Mesendoderm (in vitro differentiated cells): ENCODE measurements at regions not wholly inside any gene's neighbourhood (a gene's known extent, or its start where the extent isn't known, plus 50 kb on each side); places are given as distances from the start of the nearest gene placed in this dataset.

ENCODE experiments used
- DNase-seq: peaks from one replicate; pipeline ENCODE4 v3.0.0; 2013
- H2AK5ac ChIP-seq: 2 replicates; pipeline ENCODE4 v1.6.1; 2013; ENCODE audit warnings: low read length, inconsistent platforms
- H2BK120ac ChIP-seq: 2 replicates; pipeline ENCODE4 v1.6.1; 2013; ENCODE audit warnings: low read depth, mild to moderate bottlenecking, low read length, moderate library complexity, mixed read lengths
- H2BK15ac ChIP-seq: replicated peaks from 2 replicates; pipeline ENCODE4 v1.6.1; 2013; ENCODE audit warnings: low read depth, mild to moderate bottlenecking, moderate library complexity
- H2BK5ac ChIP-seq: 2 replicates; pipeline ENCODE4 v1.6.1; 2013; ENCODE audit warnings: low read length, inconsistent platforms
- H3K18ac ChIP-seq: 2 replicates; pipeline ENCODE4 v1.6.1; 2013; ENCODE audit warnings: mild to moderate bottlenecking, low read length, mixed read lengths
- H3K23ac ChIP-seq: one replicate; pipeline ENCODE4 v1.6.1; 2013; ENCODE audit warnings: low read length
- H3K27ac ChIP-seq: 2 replicates; pipeline ENCODE4 v1.5.1; 2013; ENCODE audit warnings: low read depth, mild to moderate bottlenecking, inconsistent platforms, low read length, moderate library complexity
- H3K27me3 ChIP-seq: 2 replicates; pipeline ENCODE4 v1.6.1; 2013; ENCODE audit warnings: low read length, control low read depth, mild to moderate bottlenecking, inconsistent platforms; ENCODE audit not compliant: insufficient read depth, poor library complexity
- H3K36me3 ChIP-seq: 2 replicates; pipeline ENCODE4 v1.6.1; 2013; ENCODE audit warnings: low read length, inconsistent platforms; ENCODE audit not compliant: control insufficient read depth, insufficient read depth
- H3K4ac ChIP-seq: one replicate; pipeline ENCODE4 v1.6.1; 2013; ENCODE audit warnings: low read depth, mild to moderate bottlenecking, low read length, moderate library complexity
- H3K4me1 ChIP-seq: 2 replicates; pipeline ENCODE4 v1.6.1; 2013; ENCODE audit warnings: low read depth, low read length, inconsistent platforms; ENCODE audit not compliant: control insufficient read depth
- H3K4me2 ChIP-seq: 2 replicates; pipeline ENCODE4 v1.6.1; 2013; ENCODE audit warnings: low read length
- H3K4me3 ChIP-seq: 2 replicates; pipeline ENCODE4 v1.5.1; 2013; ENCODE audit warnings: mild to moderate bottlenecking, low read length
- H3K56ac ChIP-seq: one replicate; pipeline ENCODE4 v1.6.1; 2013; ENCODE audit warnings: low read length
- H3K79me1 ChIP-seq: 2 replicates; pipeline ENCODE4 v1.6.1; 2013; ENCODE audit warnings: low read length, inconsistent platforms
- H3K79me2 ChIP-seq: 2 replicates; pipeline ENCODE4 v1.6.1; 2013; ENCODE audit warnings: mild to moderate bottlenecking, low read length; ENCODE audit not compliant: control insufficient read depth, insufficient read depth
- H3K9ac ChIP-seq: 2 replicates; pipeline ENCODE4 v1.6.1; 2013; ENCODE audit warnings: low read length, inconsistent platforms
- H4K5ac ChIP-seq: one replicate; pipeline ENCODE4 v1.6.1; 2013; ENCODE audit warnings: low read length
- H4K8ac ChIP-seq: one replicate; pipeline ENCODE4 v1.6.1; 2013; ENCODE audit warnings: low read depth, mild to moderate bottlenecking, control low read depth, low read length, moderate library complexity
- WGBS: extraction: QIAGEN DNeasy Blood & Tissue Kit; methylation state at CpG from one replicate; pipeline ENCODE4 v1.1.7; 2013; ENCODE audit warnings: low lambda C conversion rate, missing lambda C conversion rate; ENCODE audit not compliant: insufficient coverage; ENCODE audit errors: extremely low coverage; 5-methylcytosine and 5-hydroxymethylcytosine counted together

DNA sequence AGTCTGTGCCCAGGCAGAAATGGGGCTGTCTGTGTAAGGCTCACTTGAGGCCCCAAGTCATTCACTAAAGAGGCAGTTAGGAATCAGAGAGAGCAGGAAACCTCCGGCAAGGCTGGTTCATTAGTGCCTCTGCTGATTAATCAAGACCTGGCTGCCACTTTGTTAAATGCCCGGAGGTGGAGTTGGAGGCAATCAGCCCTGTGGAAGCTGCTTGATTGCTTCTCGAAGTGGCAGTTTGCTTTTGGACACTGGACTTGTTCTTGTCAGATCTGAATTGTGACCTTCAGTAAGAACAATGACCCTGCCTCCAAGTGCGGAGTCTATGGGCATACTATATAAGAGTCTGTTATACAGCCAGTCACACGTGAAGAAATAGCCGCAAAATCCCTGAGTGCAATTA lies 183.9 kb upstream of the LINC00305 start:
- Histone ChIP-seq H2BK15ac (no peak overlapping the region), H2BK120ac (no peak overlapping the region), H3K27me3 (no peaks in the 10 kb centered on the region), H2BK5ac (no peak overlapping the region), H4K8ac (no peak overlapping the region), H3K79me1 (no peaks in the 10 kb centered on the region), H2AK5ac (no peak overlapping the region), H3K4me1 (no peaks in the 10 kb centered on the region), H3K79me2 (no peaks in the 10 kb centered on the region), H4K5ac (no peak overlapping the region), H3K4me3 (no peak overlapping the region), H3K4ac (no peak overlapping the region), H3K18ac (no peak overlapping the region), H3K23ac (no peak overlapping the region), H3K4me2 (no peak overlapping the region), H3K9ac (no peak overlapping the region), H3K27ac (no peak overlapping the region), H3K56ac (no peak overlapping the region), H3K36me3 (no peaks in the 10 kb centered on the region)
- DNase-seq: no peak
- WGBS: no CpG with 5 or more reads among the region's 6 CpGs

DNA sequence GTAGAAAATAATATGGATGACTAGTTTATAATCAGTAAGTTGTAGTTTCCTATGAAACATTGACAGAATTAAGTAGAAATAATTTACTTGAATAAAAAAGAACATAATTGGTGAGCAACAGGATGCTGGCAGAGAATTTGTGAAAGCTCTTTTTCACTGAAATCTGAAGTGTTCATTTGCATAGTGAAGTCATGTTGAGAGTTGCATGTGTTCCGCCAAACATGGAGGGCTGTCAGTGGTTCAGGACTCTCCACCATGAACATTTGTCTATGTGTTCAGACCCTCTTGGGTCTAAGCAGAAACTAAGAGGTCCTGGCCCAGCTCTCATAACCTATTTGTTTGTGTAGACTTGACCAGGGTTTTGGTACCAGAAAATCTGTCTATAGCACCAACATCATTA lies 182.5 kb upstream of the LINC00305 start:
- H3K56ac ChIP-seq: no peak overlapping the region
- WGBS: no CpG with 5 or more reads among the region's 1 CpG
- no peak overlapping the region for H4K8ac ChIP-seq
- H3K23ac ChIP-seq: no peak overlapping the region
- no peak overlapping the region for H3K9ac ChIP-seq
- no peak overlapping the region for H3K4me3 ChIP-seq
- no peak overlapping the region for H3K18ac ChIP-seq
- no peak for DNase-seq
- H3K4ac ChIP-seq: no peak overlapping the region
- no peaks in the 10 kb centered on the region for H3K4me1 ChIP-seq
- H3K4me2 ChIP-seq: no peak overlapping the region
- H2BK120ac ChIP-seq: no peak overlapping the region
- H2BK15ac ChIP-seq: no peak overlapping the region
- no peak overlapping the region for H2BK5ac ChIP-seq
- no peaks in the 10 kb centered on the region for H3K79me1 ChIP-seq
- H3K27ac ChIP-seq: no peak overlapping the region
- H3K79me2 ChIP-seq: no peaks in the 10 kb centered on the region
- H3K36me3 ChIP-seq: no peaks in the 10 kb centered on the region
- H2AK5ac ChIP-seq: no peak overlapping the region
- no peaks in the 10 kb centered on the region for H3K27me3 ChIP-seq
- H4K5ac ChIP-seq: no peak overlapping the region

DNA sequence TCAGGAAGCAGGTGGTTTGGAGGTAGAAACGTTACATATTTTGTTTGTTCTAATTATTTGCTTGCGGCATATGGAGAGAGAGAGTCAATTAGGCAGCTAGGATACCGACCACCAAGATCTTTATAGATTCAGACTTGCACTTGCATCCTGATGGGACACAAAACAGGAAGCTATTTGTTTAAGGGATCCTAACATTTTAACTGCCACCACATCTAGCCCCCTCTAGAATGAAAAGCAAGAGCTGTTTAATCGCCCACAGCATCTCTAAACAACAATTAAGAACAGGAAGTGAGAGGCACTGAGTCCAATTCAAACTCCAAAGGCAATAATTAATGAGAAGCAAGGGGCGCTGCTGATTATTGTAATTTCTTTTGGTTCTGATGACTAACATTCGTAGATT lies 182.0 kb upstream of the LINC00305 start:
- no peak overlapping the region for H2AK5ac ChIP-seq
- H2BK120ac ChIP-seq: no peak overlapping the region

DNA sequence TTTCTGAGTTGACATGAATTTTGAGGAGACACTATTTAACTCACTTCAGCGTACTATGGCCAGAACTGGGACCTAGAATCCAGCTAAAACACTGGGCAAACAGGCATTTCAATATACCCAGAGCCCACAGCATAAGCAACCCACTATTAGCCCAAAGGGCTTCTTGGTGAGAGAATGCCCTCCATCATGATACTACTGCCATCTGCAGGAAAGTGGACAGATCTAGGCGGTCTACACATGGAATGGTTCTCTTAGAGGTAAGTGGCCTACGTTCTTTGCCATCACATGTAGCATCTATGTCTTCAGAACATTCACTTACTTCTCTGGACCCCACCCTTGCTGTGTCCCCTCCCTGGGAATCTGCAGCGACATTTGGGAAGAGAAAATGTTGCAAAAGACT lies 181.3 kb upstream of the LINC00305 start:
- no peaks in the 10 kb centered on the region for H3K27me3 ChIP-seq
- H4K5ac ChIP-seq: no peak overlapping the region
- no peaks in the 10 kb centered on the region for H3K79me2 ChIP-seq
- H3K23ac ChIP-seq: no peak overlapping the region
- no peak overlapping the region for H3K56ac ChIP-seq
- no CpG with 5 or more reads among the region's 4 CpGs for WGBS
- H3K4me1 ChIP-seq: no peaks in the 10 kb centered on the region
- peak; percentile 65 for DNase-seq
- H3K4me3 ChIP-seq: no peak overlapping the region
- no peak overlapping the region for H3K18ac ChIP-seq
- no peak overlapping the region for H3K9ac ChIP-seq
- H3K27ac ChIP-seq: no peak overlapping the region
- no peak overlapping the region for H4K8ac ChIP-seq
- H2BK120ac ChIP-seq: no peak overlapping the region
- no peak overlapping the region for H2AK5ac ChIP-seq
- no peak overlapping the region for H2BK5ac ChIP-seq
- H2BK15ac ChIP-seq: no peak overlapping the region
- H3K4ac ChIP-seq: no peak overlapping the region
- H3K79me1 ChIP-seq: no peaks in the 10 kb centered on the region
- no peaks in the 10 kb centered on the region for H3K36me3 ChIP-seq
- H3K4me2 ChIP-seq: no peak overlapping the region

More for the DNA sequence above, 182.0 kb upstream of the LINC00305 start:
- no peak overlapping the region for H3K9ac ChIP-seq
- H3K36me3 ChIP-seq: no peaks in the 10 kb centered on the region
- no peak overlapping the region for H2BK15ac ChIP-seq
- H3K4me2 ChIP-seq: no peak overlapping the region
- no peaks in the 10 kb centered on the region for H3K79me1 ChIP-seq
- H3K56ac ChIP-seq: no peak overlapping the region
- H3K4ac ChIP-seq: no peak overlapping the region
- DNase-seq: no peak
- no peaks in the 10 kb centered on the region for H3K27me3 ChIP-seq
- H2BK5ac ChIP-seq: no peak overlapping the region
- H4K5ac ChIP-seq: no peak overlapping the region
- no peak overlapping the region for H3K27ac ChIP-seq
- WGBS: no CpG with 5 or more reads among the region's 6 CpGs
- H3K4me1 ChIP-seq: no peaks in the 10 kb centered on the region
- H3K23ac ChIP-seq: no peak overlapping the region
- no peak overlapping the region for H4K8ac ChIP-seq
- H3K4me3 ChIP-seq: no peak overlapping the region
- no peaks in the 10 kb centered on the region for H3K79me2 ChIP-seq
- H3K18ac ChIP-seq: no peak overlapping the region

DNA sequence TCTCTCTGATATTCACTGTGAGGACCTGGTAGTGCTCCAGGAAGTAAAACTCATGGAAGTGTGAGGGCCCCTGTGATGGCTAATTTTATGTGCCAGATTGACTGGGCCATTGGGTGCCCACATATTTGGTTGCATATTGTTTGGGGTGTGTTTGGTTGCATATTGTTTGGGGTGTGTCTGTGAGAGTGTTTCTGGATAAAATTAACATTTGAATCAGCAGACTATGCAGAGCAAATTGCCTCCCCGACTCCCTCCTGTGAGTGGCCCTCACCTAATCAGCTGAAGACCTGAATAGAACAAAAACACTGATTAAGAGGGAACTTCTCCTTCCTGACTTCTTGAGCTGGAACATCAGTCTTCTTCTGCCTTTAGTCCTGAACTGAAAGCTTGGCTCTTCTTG lies 173.3 kb upstream of the LINC00305 start:
- Histone ChIP-seq H3K18ac (no peak overlapping the region), H2BK120ac (no peak overlapping the region), H3K27me3 (no peaks in the 10 kb centered on the region), H3K4me2 (no peak overlapping the region), H3K23ac (no peak overlapping the region), H3K79me1 (no peaks in the 10 kb centered on the region), H3K4me3 (no peak overlapping the region), H3K27ac (no peak overlapping the region), H4K5ac (no peak overlapping the region), H3K9ac (no peak overlapping the region), H2AK5ac (no peak overlapping the region), H3K79me2 (no peaks in the 10 kb centered on the region), H3K4me1 (peaks cover 2% of the 10 kb centered on the region), H2BK15ac (no peak overlapping the region), H4K8ac (no peak overlapping the region), H2BK5ac (no peak overlapping the region), H3K56ac (no peak overlapping the region), H3K36me3 (no peaks in the 10 kb centered on the region), H3K4ac (no peak overlapping the region)
- no peak for DNase-seq
- WGBS: no CpG with 5 or more reads among the region's 1 CpG

DNA sequence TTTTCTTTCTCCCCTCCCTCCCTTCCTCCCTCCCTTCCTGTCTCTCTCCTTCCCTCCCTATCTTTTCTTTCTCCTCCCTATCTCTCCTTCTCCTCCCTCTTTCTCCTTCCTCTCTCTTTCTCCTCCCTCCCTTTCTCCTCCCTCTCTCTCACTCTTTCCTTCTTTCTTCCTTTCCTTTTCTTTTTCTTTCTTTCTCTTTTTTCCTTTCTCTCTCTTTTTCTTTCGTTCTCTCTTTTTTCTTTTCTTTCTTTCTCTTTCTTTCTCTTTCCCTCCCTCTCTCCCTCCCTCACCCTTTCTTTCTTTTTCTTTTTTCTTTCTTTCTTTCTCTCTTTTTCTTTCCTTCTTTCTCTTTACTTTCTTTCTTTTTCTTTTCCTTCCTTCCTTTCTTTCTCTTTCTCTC lies 169.7 kb upstream of the LINC00305 start:
- H3K18ac ChIP-seq: no peak overlapping the region
- DNase-seq: no peak
- no peaks in the 10 kb centered on the region for H3K79me1 ChIP-seq
- no peak overlapping the region for H4K8ac ChIP-seq
- peaks cover 2% of the 10 kb centered on the region for H3K4me1 ChIP-seq
- H2BK15ac ChIP-seq: no peak overlapping the region
- no peaks in the 10 kb centered on the region for H3K36me3 ChIP-seq
- no peak overlapping the region for H3K4ac ChIP-seq
- H3K9ac ChIP-seq: no peak overlapping the region
- H2AK5ac ChIP-seq: no peak overlapping the region
- no peaks in the 10 kb centered on the region for H3K79me2 ChIP-seq
- H3K56ac ChIP-seq: no peak overlapping the region
- H2BK120ac ChIP-seq: no peak overlapping the region
- no peaks in the 10 kb centered on the region for H3K27me3 ChIP-seq
- no peak overlapping the region for H3K23ac ChIP-seq
- no peak overlapping the region for H3K4me3 ChIP-seq
- WGBS: no CpG with 5 or more reads among the region's 1 CpG
- no peak overlapping the region for H3K27ac ChIP-seq
- H4K5ac ChIP-seq: no peak overlapping the region
- H2BK5ac ChIP-seq: no peak overlapping the region
- H3K4me2 ChIP-seq: no peak overlapping the region
